Activated T-cell treated with anti-CD3 and anti-CD28 coated beads, Interleukin-2, amount 50 U/mL, for 4 hours (primary cell): ENCODE measurements at regions not wholly inside any gene's neighbourhood (a gene's known extent, or its start where the extent isn't known, plus 50 kb on each side); places are given as distances from the start of the nearest gene placed in this dataset.
"Not testable (repeated sequence)": the region's sequence is repeated elsewhere in the genome, so short reads cannot be mapped to it uniquely, and the experiment has no call there.

Experiments
- ATAC-seq, 2 donors: fragments of 200-7000 bp; cut with Tn5 transposase; one replicate each; pipeline ENCODE4 v1.10.0; 2021
- DNase-seq: peaks from one replicate; pipeline ENCODE4 v3.0.0-alpha.2; 2020
- H3K27me3 Mint-ChIP-seq: one replicate; pipeline ENCODE4 v1.8.0; 2021; ENCODE audit warnings: low read depth, mixed read lengths
- H3K36me3 Mint-ChIP-seq: one replicate; pipeline ENCODE4 v1.8.0; 2022; ENCODE audit warnings: mixed read lengths; ENCODE audit not compliant: insufficient read depth
- H3K4me1 Mint-ChIP-seq: one replicate; pipeline ENCODE4 v1.8.0; 2021; ENCODE audit warnings: low read depth, mixed read lengths
- H3K4me3 Mint-ChIP-seq: one replicate; pipeline ENCODE4 v1.8.0; 2021; ENCODE audit warnings: mild to moderate bottlenecking, moderate library complexity, mixed read lengths
- H3K9me3 Mint-ChIP-seq: one replicate; pipeline ENCODE4 v1.8.0; 2021; ENCODE audit warnings: mixed read lengths

GRCh38 chr4:162972661-162973330 lies 193.9 kb downstream of the NAF1 start:
- Mint-ChIP-seq H3K9me3 (no peaks in the 10 kb centered on the region), H3K36me3 (no peaks in the 10 kb centered on the region), H3K4me1 (no peaks in the 10 kb centered on the region), H3K4me3 (no peak overlapping the region), H3K27me3 (no peaks in the 10 kb centered on the region)
- no peak for ATAC-seq
- no peak for DNase-seq

GRCh38 chr4:162969194-162969593 lies 197.5 kb downstream of the NAF1 start:
- H3K9me3 Mint-ChIP-seq: peaks cover 6% of the 10 kb centered on the region
- H3K36me3 Mint-ChIP-seq: no peaks in the 10 kb centered on the region
- DNase-seq (no peak), ATAC-seq (no peak)
- no peaks in the 10 kb centered on the region for H3K27me3 Mint-ChIP-seq
- no peaks in the 10 kb centered on the region for H3K4me1 Mint-ChIP-seq
- no peak overlapping the region for H3K4me3 Mint-ChIP-seq

DNA sequence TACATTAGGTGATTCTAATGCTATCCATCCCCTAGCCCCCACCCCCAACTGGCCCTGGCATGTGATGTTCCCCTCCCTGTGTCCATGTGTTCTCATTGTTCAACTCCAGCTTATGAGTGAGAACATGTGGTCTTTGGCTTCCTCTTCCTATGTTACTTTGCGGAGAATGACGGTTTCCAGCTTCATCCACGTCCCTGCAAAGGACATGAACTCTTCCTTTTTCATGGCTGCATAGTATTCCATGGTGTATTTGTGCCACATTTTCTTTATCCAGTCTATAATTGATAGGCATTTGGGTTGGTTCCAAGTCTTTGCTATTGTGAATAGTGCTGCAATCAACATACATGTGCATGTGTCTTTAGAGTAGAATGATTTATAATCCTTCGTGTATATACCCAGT lies 200.7 kb downstream of the NAF1 start:
- not testable (repeated sequence) for H3K9me3 Mint-ChIP-seq, H3K27me3 Mint-ChIP-seq, ATAC-seq, DNase-seq, H3K4me1 Mint-ChIP-seq, H3K4me3 Mint-ChIP-seq, H3K36me3 Mint-ChIP-seq

GRCh38 chr4:162959046-162959445 lies 207.6 kb downstream of the NAF1 start:
- Mint-ChIP-seq H3K4me1 (no peaks in the 10 kb centered on the region), H3K4me3 (no peak overlapping the region), H3K9me3 (no peaks in the 10 kb centered on the region), H3K36me3 (no peaks in the 10 kb centered on the region), H3K27me3 (no peaks in the 10 kb centered on the region)
- no peak for ATAC-seq
- no peak for DNase-seq

DNA sequence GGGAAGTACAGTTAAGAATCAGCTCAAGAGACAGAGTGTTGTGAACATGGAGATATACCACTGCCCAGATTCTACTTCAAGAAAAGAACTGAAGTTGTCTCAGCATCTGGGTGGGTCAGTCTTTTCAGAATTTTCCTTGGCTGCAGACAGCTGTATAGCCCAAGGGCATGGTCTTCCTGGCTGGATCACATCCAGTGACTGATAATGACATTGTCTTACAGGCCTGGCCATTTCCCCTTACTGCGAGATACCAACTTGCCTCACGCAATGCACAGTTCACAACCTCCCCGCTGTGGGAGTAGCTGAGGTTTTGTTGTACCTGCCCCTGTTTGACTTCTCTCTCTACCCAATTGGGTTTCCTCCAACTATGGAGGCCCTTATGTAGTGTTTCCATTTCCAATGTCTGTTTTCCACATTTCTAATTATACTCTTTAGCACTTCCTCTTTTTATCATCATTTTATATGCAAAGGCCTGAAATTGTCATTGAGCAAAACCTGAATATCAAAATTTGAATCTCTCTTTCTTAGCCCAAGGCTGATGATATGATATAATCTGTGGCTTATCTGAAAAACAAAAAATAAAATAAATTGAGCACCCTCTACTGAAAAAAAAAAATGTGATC lies 209.1 kb downstream of the NAF1 start:
- Mint-ChIP-seq H3K4me3 (no peak overlapping the region), H3K4me1 (no peaks in the 10 kb centered on the region), H3K27me3 (peaks cover 3% of the 10 kb centered on the region), H3K36me3 (no peaks in the 10 kb centered on the region), H3K9me3 (no peaks in the 10 kb centered on the region)
- DNase-seq (no peak), ATAC-seq (no peak)

DNA sequence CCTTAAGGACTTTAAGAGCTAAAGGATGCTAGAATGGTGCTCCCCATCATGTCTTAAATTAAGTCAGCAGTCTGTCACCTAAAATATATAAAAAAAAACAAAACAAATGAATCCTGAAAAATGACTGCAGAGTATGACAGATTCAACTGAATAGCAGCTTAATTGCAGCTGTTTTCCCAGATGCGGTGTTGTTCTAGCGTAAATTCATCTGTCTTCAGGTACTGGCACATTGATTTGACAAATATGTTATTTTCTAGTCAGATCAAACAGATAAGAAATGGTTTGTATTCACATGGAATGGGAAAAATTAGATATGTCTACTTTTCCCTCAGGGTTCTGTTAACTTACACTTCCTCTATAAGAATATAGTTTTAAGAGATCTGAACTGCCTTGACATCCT lies 211.7 kb downstream of the NAF1 start:
- Mint-ChIP-seq H3K9me3 (no peaks in the 10 kb centered on the region), H3K4me3 (no peak overlapping the region), H3K36me3 (no peaks in the 10 kb centered on the region), H3K27me3 (peaks cover 3% of the 10 kb centered on the region), H3K4me1 (no peaks in the 10 kb centered on the region)
- ATAC-seq (no peak), DNase-seq (no peak)

GRCh38 chr4:162952232-162952631 lies 214.5 kb downstream of the NAF1 start:
- no peaks in the 10 kb centered on the region for H3K9me3 Mint-ChIP-seq
- ATAC-seq (no peak), DNase-seq (no peak)
- H3K4me1 Mint-ChIP-seq: no peaks in the 10 kb centered on the region
- H3K36me3 Mint-ChIP-seq: no peaks in the 10 kb centered on the region
- H3K4me3 Mint-ChIP-seq: no peak overlapping the region
- H3K27me3 Mint-ChIP-seq: peaks cover 3% of the 10 kb centered on the region

DNA sequence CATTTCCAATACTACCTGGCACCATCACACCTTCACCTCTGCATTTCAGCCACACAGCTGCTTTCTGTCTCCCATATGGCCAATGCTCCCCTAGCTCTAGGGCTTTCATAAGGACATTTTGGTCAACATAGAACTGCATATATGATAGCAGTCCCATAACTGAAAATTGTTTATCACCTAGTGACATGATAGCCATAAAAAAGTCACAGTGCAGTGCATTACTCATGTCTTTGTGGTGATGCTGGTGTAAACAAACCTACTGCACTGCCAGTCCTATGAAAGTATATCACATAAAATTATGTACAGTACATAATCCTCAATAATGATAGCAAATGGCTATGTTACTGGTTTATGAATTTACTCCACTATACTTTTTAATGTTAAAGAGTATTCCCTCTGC lies 221.0 kb downstream of the NAF1 start:
- H3K4me3 Mint-ChIP-seq: no peak overlapping the region
- no peaks in the 10 kb centered on the region for H3K27me3 Mint-ChIP-seq
- H3K36me3 Mint-ChIP-seq: no peaks in the 10 kb centered on the region
- H3K4me1 Mint-ChIP-seq: no peaks in the 10 kb centered on the region
- ATAC-seq (no peak), DNase-seq (no peak)
- no peaks in the 10 kb centered on the region for H3K9me3 Mint-ChIP-seq

GRCh38 chr4:162943263-162943662 lies 223.4 kb downstream of the NAF1 start:
- no peak overlapping the region for H3K4me3 Mint-ChIP-seq
- no peak for ATAC-seq
- H3K27me3 Mint-ChIP-seq: no peaks in the 10 kb centered on the region
- no peaks in the 10 kb centered on the region for H3K36me3 Mint-ChIP-seq
- DNase-seq: no peak
- H3K4me1 Mint-ChIP-seq: no peaks in the 10 kb centered on the region
- no peaks in the 10 kb centered on the region for H3K9me3 Mint-ChIP-seq

GRCh38 chr4:162938738-162939485 lies 227.8 kb downstream of the NAF1 start:
- no peaks in the 10 kb centered on the region for H3K9me3 Mint-ChIP-seq
- H3K27me3 Mint-ChIP-seq: no peaks in the 10 kb centered on the region
- H3K4me3 Mint-ChIP-seq: no peak overlapping the region
- no peaks in the 10 kb centered on the region for H3K36me3 Mint-ChIP-seq
- no peak for ATAC-seq
- no peak for DNase-seq
- H3K4me1 Mint-ChIP-seq: no peaks in the 10 kb centered on the region

DNA sequence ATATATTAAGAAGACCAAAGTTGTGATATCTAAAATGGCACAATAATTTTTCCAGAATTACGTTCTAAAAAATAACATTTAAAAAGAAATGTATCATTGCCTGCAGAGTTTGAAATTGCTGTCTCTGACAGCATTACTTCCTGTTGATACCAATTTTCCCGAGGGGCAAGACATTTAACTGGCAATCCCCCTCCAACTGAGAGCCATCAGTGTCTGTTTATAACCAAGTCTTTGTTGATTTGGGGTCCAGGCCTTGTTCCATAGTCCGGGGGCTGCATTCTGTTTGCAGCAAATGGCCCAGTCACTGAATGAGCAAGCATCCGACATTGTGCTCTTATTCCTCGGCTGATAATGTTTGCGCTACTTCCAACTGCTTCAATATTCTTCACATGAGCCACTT lies 231.5 kb downstream of the NAF1 start:
- H3K36me3 Mint-ChIP-seq: no peaks in the 10 kb centered on the region

DNA sequence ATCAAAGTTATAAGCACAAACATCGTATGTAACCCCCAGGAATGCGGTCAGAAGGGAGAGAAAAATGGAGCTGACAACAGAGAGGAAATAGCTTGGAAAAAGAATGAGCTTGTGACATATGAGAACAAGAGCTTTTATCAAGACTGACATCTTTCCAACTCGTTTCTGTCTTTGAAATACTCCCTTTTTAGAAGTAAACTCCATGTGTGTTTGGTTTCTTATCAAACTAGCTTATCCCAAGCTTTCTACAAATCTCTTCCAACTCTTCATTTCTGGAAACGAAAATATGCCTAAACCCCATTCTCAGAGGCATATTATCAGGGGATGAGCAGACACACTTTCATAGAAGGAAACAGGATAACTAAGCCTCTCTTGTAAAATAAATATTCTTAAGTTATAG lies 235.4 kb downstream of the NAF1 start:
- Mint-ChIP-seq H3K27me3 (no peaks in the 10 kb centered on the region), H3K9me3 (no peaks in the 10 kb centered on the region), H3K36me3 (no peaks in the 10 kb centered on the region), H3K4me3 (no peak overlapping the region), H3K4me1 (no peaks in the 10 kb centered on the region)
- DNase-seq (no peak), ATAC-seq (no peak)

More for the DNA sequence above, 231.5 kb downstream of the NAF1 start:
- DNase-seq (no peak), ATAC-seq (no peak)
- Mint-ChIP-seq H3K9me3 (no peaks in the 10 kb centered on the region), H3K4me3 (no peak overlapping the region), H3K27me3 (no peaks in the 10 kb centered on the region), H3K4me1 (no peaks in the 10 kb centered on the region)

DNA sequence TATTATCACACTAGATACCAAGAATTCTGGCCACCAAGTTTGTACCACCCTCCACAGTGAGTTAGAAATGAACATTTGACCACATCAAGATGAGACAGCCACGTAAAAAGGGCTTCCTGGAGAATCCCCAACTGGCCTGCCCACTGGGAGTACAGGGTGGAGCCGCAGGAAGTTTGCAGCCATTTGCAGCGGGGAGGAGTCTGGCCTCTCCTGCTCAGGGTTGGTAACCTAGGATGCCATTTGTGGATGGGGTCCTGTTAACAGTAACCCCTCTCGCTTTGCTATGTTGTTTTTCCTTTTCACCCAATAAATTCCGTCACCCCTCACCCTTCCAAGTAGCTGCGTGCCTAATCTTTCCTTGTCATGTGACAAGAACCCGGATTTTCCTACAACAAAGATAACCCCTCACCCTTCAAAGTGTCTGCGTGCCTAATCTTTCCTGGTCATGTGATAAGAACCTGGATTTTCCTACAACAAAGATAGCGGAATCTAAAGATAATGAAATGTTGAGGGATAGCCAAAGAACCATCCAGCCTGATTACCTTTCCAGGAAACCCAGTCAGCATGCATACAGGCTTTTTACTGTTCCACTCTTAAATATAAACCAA lies 245.4 kb downstream of the NAF1 start:
- H3K4me3 Mint-ChIP-seq: no peak overlapping the region

DNA sequence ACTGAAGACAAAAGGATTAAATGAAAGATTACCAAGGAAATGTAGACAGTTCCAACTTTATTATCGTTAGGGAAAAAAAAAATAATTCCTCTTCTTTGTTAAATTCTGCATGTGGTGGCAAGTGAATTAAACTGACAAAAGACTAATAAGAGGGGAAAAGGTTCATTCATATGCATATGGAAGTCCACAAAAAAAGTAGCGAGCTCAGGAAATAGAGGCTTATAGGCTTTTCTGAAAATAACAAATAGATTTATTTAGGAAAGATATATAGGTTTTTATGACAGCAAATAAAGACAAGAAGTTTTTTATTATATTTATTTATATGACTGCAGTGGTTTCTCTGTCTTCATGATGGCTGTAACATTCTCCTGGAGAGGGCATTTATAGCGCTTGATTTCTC lies 246.0 kb downstream of the NAF1 start:
- H3K36me3 Mint-ChIP-seq: no peaks in the 10 kb centered on the region
- no peaks in the 10 kb centered on the region for H3K27me3 Mint-ChIP-seq
- H3K9me3 Mint-ChIP-seq: peaks cover 8% of the 10 kb centered on the region
- H3K4me1 Mint-ChIP-seq: no peaks in the 10 kb centered on the region
- ATAC-seq (no peak), DNase-seq (no peak)
- no peak overlapping the region for H3K4me3 Mint-ChIP-seq

More for the DNA sequence above, 245.4 kb downstream of the NAF1 start:
- Mint-ChIP-seq H3K9me3 (peaks cover 7% of the 10 kb centered on the region), H3K27me3 (no peaks in the 10 kb centered on the region), H3K4me1 (no peaks in the 10 kb centered on the region), H3K36me3 (no peaks in the 10 kb centered on the region)
- DNase-seq (no peak), ATAC-seq (no peak)

DNA sequence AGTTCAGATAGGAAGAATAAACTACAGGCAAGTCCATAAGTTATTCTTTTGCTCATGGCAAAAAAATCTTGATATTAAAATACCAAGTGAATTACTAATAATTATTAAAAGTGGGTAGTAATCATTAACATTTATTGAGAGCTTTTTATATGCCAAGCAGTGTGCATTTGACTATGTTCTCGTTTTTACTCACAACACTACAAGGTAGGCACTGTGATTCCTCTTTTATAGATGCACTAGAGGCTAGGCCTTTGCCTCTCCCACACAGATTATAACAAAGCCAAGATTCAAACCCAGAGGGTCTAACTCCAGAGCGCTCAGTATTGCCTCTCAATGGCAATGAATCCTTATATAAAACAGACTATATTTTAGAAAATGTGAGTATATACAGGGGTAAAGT lies 254.2 kb downstream of the NAF1 start:
- no peaks in the 10 kb centered on the region for H3K4me1 Mint-ChIP-seq
- DNase-seq (no peak), ATAC-seq (no peak)
- peaks cover 10% of the 10 kb centered on the region for H3K9me3 Mint-ChIP-seq
- no peak overlapping the region for H3K4me3 Mint-ChIP-seq
- no peaks in the 10 kb centered on the region for H3K27me3 Mint-ChIP-seq
- H3K36me3 Mint-ChIP-seq: no peaks in the 10 kb centered on the region
